Upper lobe of left lung (tissue), 6 donors: ENCODE measurements at regions not wholly inside any gene's neighbourhood (a gene's known extent, or its start where the extent isn't known, plus 50 kb on each side); places are given as distances from the start of the nearest gene placed in this dataset.

Experiments used
- ATAC-seq, 2 donors: fragments of 200-7000 bp; cut with Tn5 transposase; one replicate each; pipeline ENCODE4 v1.9.1; 2022; ENCODE audit warnings: mild to moderate bottlenecking in 2 of 2, moderate library complexity in 2 of 2; ENCODE audit not compliant: low FRiP score in 2 of 2
- DNase-seq, 2 donors: peaks; one replicate each; pipeline ENCODE4 v3.0.0-alpha.2; 2019 to 2020
- H3K27ac ChIP-seq, 4 donors: fragments of 200-600 bp; sonication (generic); one replicate each; pipeline ENCODE4 v1.5.1; 2016 to 2019
- H3K27me3 ChIP-seq, 4 donors: fragments of 200-600 bp; sonication (generic); one replicate each; pipeline ENCODE4 v1.5.1; 2017 to 2019
- H3K36me3 ChIP-seq, 4 donors: fragments of 200-600 bp; sonication (generic); one replicate each; pipeline ENCODE4 v1.5.1; 2016 to 2019
- H3K4me1 ChIP-seq, 4 donors: fragments of 200-600 bp; sonication (generic); one replicate each; pipeline ENCODE4 v1.5.1; 2018 to 2019
- H3K4me3 ChIP-seq, 4 donors: fragments of 200-600 bp; sonication (generic); one replicate each; pipeline ENCODE4 v1.5.1; 2017 to 2019; ENCODE audit warnings: mild to moderate bottlenecking in 2 of 4, moderate library complexity in 1 of 4
- H3K9me3 ChIP-seq, 4 donors: fragments of 200-600 bp; sonication (generic); one replicate each; pipeline ENCODE4 v1.5.1; 2018 to 2019
- CTCF ChIP-seq, 6 experiments: fragments of 450-650 bp in 4 of 6; fragments of 200-600 bp in 2 of 6; sonication (generic) in 2 of 6; IDR thresholded peaks; one replicate each; pipeline ENCODE4 v1.5.1; 2016 to 2019; ENCODE audit warnings: antibody characterized with exemption in 6 of 6
- EP300 ChIP-seq, 4 donors: sonication (generic); formaldehyde crosslinking; IDR thresholded peaks; one replicate each; pipeline ENCODE4 v1.5.1; 2017; ENCODE audit warnings: antibody characterized with exemption in 4 of 4, control low read depth in 2 of 4
- POLR2A ChIP-seq, 4 donors: fragments of 450-650 bp; IDR thresholded peaks; one replicate each; pipeline ENCODE4 v1.5.1; 2016 to 2017; ENCODE audit warnings: antibody characterized with exemption in 4 of 4, mild to moderate bottlenecking in 2 of 4
- POLR2AphosphoS5 ChIP-seq, 2 donors: sonication (generic); formaldehyde crosslinking; IDR thresholded peaks; one replicate each; pipeline ENCODE4 v1.5.1; 2017; ENCODE audit warnings: antibody characterized with exemption in 2 of 2
- WGBS, 2 donors: methylation state at CpG; one replicate each; pipeline ENCODE4 v1.1.5; 2017 to 2018; 5-methylcytosine and 5-hydroxymethylcytosine counted together
- small RNA-seq, 4 donors: library from RNA; depleted of rRNA; stranded (forward); fragments of <200 nt; gene quantifications; one replicate each; pipeline ENCODE3, GENCODE V24; 2016
- donor health status: DM: no; HTN: no; CAD: no; lungs with moderate emphysema.
- donor health status: DM: no; HTN: yes; CAD: no; lungs with severe emphysema.

DNA sequence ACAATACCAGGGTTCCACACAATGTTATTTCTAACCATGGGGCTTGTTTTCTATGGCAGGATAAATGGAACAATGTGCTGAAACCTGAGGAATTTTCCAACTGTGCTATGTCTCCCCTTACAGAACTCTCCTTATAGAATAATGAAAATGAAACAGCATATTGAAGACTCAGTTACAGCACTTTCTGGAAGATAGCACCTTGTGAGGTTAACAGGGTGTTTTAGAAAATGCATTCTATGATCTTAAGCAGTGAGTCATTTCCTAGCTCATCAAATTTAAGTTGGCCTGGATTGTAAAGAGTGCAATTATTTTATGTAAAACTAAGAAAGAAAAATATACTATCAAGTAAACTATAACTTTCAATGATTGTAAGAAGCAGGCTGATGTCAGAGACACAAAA is 60.1 kb upstream of the CNTN1 start:
- Histone ChIP-seq H3K4me1 (no peaks in the 10 kb centered on the region), H3K27ac (no peak overlapping the region), H3K27me3 (no peaks in the 10 kb centered on the region), H3K36me3 (no peaks in the 10 kb centered on the region), H3K4me3 (no peak overlapping the region), H3K9me3 (no peaks in the 10 kb centered on the region)
- no peak for ATAC-seq
- DNase-seq, result no peak
- TF ChIP-seq POLR2A (IDR thresholded peaks at IDR 0.05), result no peak
- TF ChIP-seq CTCF (IDR thresholded peaks at IDR 0.05), result no peak
- no peak for TF ChIP-seq EP300 (IDR thresholded peaks at IDR 0.05)
- TF ChIP-seq POLR2AphosphoS5 (IDR thresholded peaks at IDR 0.05), result no peak

DNA sequence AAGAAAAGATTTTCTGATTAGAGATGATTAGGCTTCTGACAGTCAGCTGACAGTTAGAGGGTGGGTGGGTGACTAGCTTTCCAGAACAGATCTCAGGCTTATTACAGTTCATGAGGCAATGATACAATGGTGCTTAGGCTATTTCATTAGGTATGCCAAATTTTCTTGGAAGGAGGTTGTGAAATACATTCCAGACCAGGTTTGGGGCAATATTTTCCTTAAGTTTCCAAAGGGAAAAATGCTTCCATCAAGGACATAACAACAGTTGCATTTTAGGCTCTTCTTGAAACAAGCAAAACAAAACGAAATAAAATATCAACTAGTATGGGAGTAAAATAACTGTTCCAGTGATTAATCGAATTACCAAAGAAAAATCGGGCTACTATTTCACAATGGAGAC is 59.3 kb upstream of the CNTN1 start:
- Histone ChIP-seq H3K9me3 (no peaks in the 10 kb centered on the region), H3K4me1 (no peaks in the 10 kb centered on the region), H3K27me3 (no peaks in the 10 kb centered on the region), H3K36me3 (no peaks in the 10 kb centered on the region), H3K27ac (no peak overlapping the region), H3K4me3 (no peak overlapping the region)
- 77 to 85% methylated on average over 3 of the region's 3 CpGs for WGBS, 2 donors
- ATAC-seq, result no peak
- TF ChIP-seq POLR2A (IDR thresholded peaks at IDR 0.05) (no peak), EP300 (IDR thresholded peaks at IDR 0.05) (no peak), CTCF (IDR thresholded peaks at IDR 0.05) (no peak), POLR2AphosphoS5 (IDR thresholded peaks at IDR 0.05) (no peak)
- no peak for DNase-seq

DNA sequence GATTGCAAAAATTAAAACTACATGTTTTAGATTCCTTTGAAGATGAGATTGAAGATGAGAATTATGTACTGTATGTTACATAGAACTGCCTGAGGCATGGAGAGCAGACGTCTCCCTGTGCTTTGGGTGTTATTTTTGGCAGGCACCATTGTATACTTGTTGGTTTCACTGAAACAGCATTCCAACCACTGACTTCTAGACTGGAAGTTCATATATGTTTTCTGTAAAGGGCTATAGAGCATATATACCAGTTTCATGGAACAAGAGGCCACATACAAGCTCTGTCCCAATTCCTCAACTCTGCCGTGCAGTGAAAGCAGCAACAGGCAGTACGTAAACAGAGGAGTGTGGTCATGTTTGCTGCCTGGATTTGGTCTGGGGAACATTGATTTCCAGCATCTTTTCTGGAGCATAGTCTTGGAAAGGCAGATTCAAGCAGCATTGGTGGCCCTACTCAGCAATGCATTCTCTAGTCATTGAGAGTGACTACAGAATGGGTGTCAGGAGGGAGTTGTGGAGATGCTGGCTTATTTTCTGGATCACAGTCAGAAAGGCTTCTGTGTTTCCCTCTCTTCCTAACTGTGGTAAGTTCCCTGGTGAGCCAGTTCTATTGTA is 57.6 kb upstream of the CNTN1 start:
- WGBS, 2 donors, result 58 to 67% methylated on average over 3 of the region's 3 CpGs
- TF ChIP-seq EP300 (IDR thresholded peaks at IDR 0.05), result no peak

DNA sequence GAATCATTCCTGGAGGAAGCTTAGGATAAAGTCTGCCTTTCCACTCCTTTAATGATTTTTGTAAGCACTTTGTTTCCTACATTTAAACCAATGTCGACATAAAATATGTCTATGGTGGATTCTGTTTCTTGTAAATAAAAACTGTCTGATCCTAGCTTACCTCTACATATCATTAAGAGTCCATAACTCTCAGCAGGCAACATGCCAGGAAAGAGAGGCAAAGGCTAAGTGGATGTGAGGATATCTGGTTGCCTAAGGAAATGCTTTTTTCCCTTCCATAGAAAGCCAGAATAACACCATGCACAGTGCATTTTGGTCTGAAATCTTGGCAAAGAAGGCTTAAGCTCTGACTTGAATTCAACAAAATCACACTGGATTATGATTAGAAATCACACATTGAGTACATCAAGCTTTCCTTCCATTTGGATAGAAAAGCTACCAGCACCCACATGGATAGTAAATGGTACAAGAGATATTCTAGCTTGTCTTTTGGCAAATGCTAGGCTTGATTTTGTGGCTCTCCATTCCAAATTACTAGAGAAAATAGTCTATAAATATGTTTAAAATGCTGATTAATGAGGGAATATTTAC is 57.0 kb upstream of the CNTN1 start:
- H3K9me3 ChIP-seq, result no peaks in the 10 kb centered on the region
- TF ChIP-seq EP300 (IDR thresholded peaks at IDR 0.05) (no peak), CTCF (IDR thresholded peaks at IDR 0.05) (no peak), POLR2A (IDR thresholded peaks at IDR 0.05) (no peak), POLR2AphosphoS5 (IDR thresholded peaks at IDR 0.05) (no peak)
- no peaks in the 10 kb centered on the region for H3K27me3 ChIP-seq
- ATAC-seq (no peak), DNase-seq (no peak)
- no peaks in the 10 kb centered on the region for H3K4me1 ChIP-seq
- H3K27ac ChIP-seq, result no peak overlapping the region
- 69 to 70% methylated on average over 1 of the region's 1 CpG for WGBS, 2 donors
- H3K36me3 ChIP-seq, result no peaks in the 10 kb centered on the region
- H3K4me3 ChIP-seq, result no peak overlapping the region

More for the DNA sequence above, 57.6 kb upstream of the CNTN1 start:
- DNase-seq (no peak), ATAC-seq (no peak)
- Histone ChIP-seq H3K27ac (no peak overlapping the region), H3K27me3 (no peaks in the 10 kb centered on the region), H3K4me3 (no peak overlapping the region), H3K9me3 (no peaks in the 10 kb centered on the region), H3K4me1 (no peaks in the 10 kb centered on the region), H3K36me3 (no peaks in the 10 kb centered on the region)

Small RNA genes lying in the stretch of these regions (small RNA-seq; reads per million reads assigned to genes)
- gene RNU6-713P, result 0 reads per million in 4 donors
